ENCODE measurements at regions not wholly inside any gene's neighbourhood (a gene's known extent, or its start where the extent isn't known, plus 50 kb on each side); places are given as distances from the start of the nearest gene placed in this dataset.

GRCh38 chr11:95660038-95660437, 129.5 kb downstream of the FAM76B start:
- no peak for ATAC-seq
- Histone ChIP-seq H3K27me3 (ENCODE audit: control insufficient read depth, insufficient read depth, low read length) (no peaks in the 10 kb centered on the region), H3K4me3 (ENCODE audit: low read depth in 2 of 2, low read length in 2 of 2) (no peak overlapping the region), H3K4me1 (ENCODE audit: control insufficient read depth, insufficient read depth, low read length) (no peaks in the 10 kb centered on the region), H3K27ac (ENCODE audit: low read length) (no peak overlapping the region), H3K36me3 (ENCODE audit: control insufficient read depth, insufficient read depth, low read length) (no peaks in the 10 kb centered on the region), H3K9me3 (ENCODE audit: control insufficient read depth, insufficient read depth, low read depth, low read length) (no peaks in the 10 kb centered on the region)
- ChIA-PET CTCF (no interaction called here), POLR2A (no interaction called here)
- no peak for DNase-seq (ENCODE audit: low read depth, low spot score)
- in situ Hi-C loops (cut with HindIII; ENCODE audit: low pct_unique_long_range_greater_than_20kb, low sequenced_read_pairs) (no loop called here), intact Hi-C loops (cut with micrococcal nuclease; ENCODE audit: unreplicated experiment) (no loop called here)
- TF ChIP-seq REST (IDR thresholded peaks at IDR 0.05; ENCODE audit: insufficient read depth in 1 of 2, low read depth in 2 of 2, low read length in 1 of 2) (no peak), POLR2AphosphoS5 (IDR thresholded peaks at IDR 0.05; ENCODE audit: low read depth, low read length) (no peak), CTCF (IDR thresholded peaks at IDR 0.05) (no peak), TCF7L2 (IDR thresholded peaks at IDR 0.05; ENCODE audit: low read depth, low read length) (no peak), SIN3A (IDR thresholded peaks at IDR 0.05; ENCODE audit: borderline replicate concordance, insufficient read depth, low read depth, low read length) (no peak)
- no TSS peak for BruUV-seq (replicated peaks)

GRCh38 chr11:95659088-95659487, 130.5 kb downstream of the FAM76B start:
- BruUV-seq (replicated peaks), result no TSS peak
- DNase-seq (ENCODE audit: low read depth, low spot score), result no peak
- CTCF ChIA-PET, result no interaction called here
- TF ChIP-seq POLR2AphosphoS5 (IDR thresholded peaks at IDR 0.05; ENCODE audit: low read depth, low read length) (no peak), SIN3A (IDR thresholded peaks at IDR 0.05; ENCODE audit: borderline replicate concordance, insufficient read depth, low read depth, low read length) (no peak), TCF7L2 (IDR thresholded peaks at IDR 0.05; ENCODE audit: low read depth, low read length) (no peak)
- no peaks in the 10 kb centered on the region for H3K36me3 ChIP-seq (ENCODE audit: control insufficient read depth, insufficient read depth, low read length)
- no peaks in the 10 kb centered on the region for H3K4me1 ChIP-seq (ENCODE audit: control insufficient read depth, insufficient read depth, low read length)
- in situ Hi-C loops (cut with HindIII; ENCODE audit: low pct_unique_long_range_greater_than_20kb, low sequenced_read_pairs), result no loop called here
- no peaks in the 10 kb centered on the region; the same call in 1 of the 2 replicates for H3K27me3 ChIP-seq (ENCODE audit: control insufficient read depth, insufficient read depth, low read length)
- ATAC-seq, result no peak
- no peak overlapping the region for H3K27ac ChIP-seq (ENCODE audit: low read length)
- H3K9me3 ChIP-seq (ENCODE audit: control insufficient read depth, insufficient read depth, low read depth, low read length), result no peaks in the 10 kb centered on the region
- intact Hi-C loops (cut with micrococcal nuclease; ENCODE audit: unreplicated experiment), result no loop called here
- no peak overlapping the region for H3K4me3 ChIP-seq (ENCODE audit: low read depth in 2 of 2, low read length in 2 of 2)
- POLR2A ChIA-PET, result no interaction called here

- POLR2A ChIA-PET, result no interaction called here
- Histone ChIP-seq H3K9me3 (ENCODE audit: control insufficient read depth, insufficient read depth, low read depth, low read length) (no peaks in the 10 kb centered on the region), H3K4me1 (ENCODE audit: control insufficient read depth, insufficient read depth, low read length) (no peaks in the 10 kb centered on the region), H3K27me3 (ENCODE audit: control insufficient read depth, insufficient read depth, low read length) (no peaks in the 10 kb centered on the region; the same call in 1 of the 2 replicates), H3K27ac (ENCODE audit: low read length) (no peak overlapping the region), H3K36me3 (ENCODE audit: control insufficient read depth, insufficient read depth, low read length) (no peaks in the 10 kb centered on the region), H3K4me3 (ENCODE audit: low read depth in 2 of 2, low read length in 2 of 2) (no peak overlapping the region)
- DNase-seq (ENCODE audit: low read depth, low spot score) (no peak), ATAC-seq (no peak)
- CTCF ChIA-PET, result no interaction called here
- no TSS peak for BruUV-seq (replicated peaks)
- TF ChIP-seq REST (IDR thresholded peaks at IDR 0.05; ENCODE audit: insufficient read depth in 1 of 2, low read depth in 2 of 2, low read length in 1 of 2) (no peak), SIN3A (IDR thresholded peaks at IDR 0.05; ENCODE audit: borderline replicate concordance, insufficient read depth, low read depth, low read length) (no peak), CTCF (IDR thresholded peaks at IDR 0.05) (no peak), TCF7L2 (IDR thresholded peaks at IDR 0.05; ENCODE audit: low read depth, low read length) (no peak), POLR2AphosphoS5 (IDR thresholded peaks at IDR 0.05; ENCODE audit: low read depth, low read length) (no peak)
- intact Hi-C loops (cut with micrococcal nuclease; ENCODE audit: unreplicated experiment), result no loop called here
- in situ Hi-C loops (cut with HindIII; ENCODE audit: low pct_unique_long_range_greater_than_20kb, low sequenced_read_pairs), result no loop called here
These were observed 134.0 kb downstream of the FAM76B start for GRCh38 chr11:95655536-95655935.

Measured in Panc1 (cell line).